MG63 (cell line): ENCODE measurements at regions not wholly inside any gene's neighbourhood (a gene's known extent, or its start where the extent isn't known, plus 50 kb on each side); places are given as distances from the start of the nearest gene placed in this dataset.

Experiments
- DNase-seq: peaks from one replicate; pipeline ENCODE4 v3.0.0-alpha.2; 2020
- H3K27me3 ChIP-seq: fragments of 250-450 bp; sonication (Bioruptor Pico); 2 replicates; pipeline ENCODE4 v1.5.1; 2020; ENCODE audit warnings: mild to moderate bottlenecking, moderate library complexity
- H3K36me3 ChIP-seq: fragments of 250-450 bp; sonication (Bioruptor Pico); 2 replicates; pipeline ENCODE4 v1.5.1; 2020; ENCODE audit warnings: mild to moderate bottlenecking, moderate library complexity
- H3K4me3 ChIP-seq: fragments of 250-450 bp; sonication (Bioruptor Pico); 2 replicates; pipeline ENCODE4 v1.5.1; 2020; ENCODE audit warnings: mild to moderate bottlenecking, moderate library complexity
- H3K9me3 ChIP-seq: fragments of 250-450 bp; sonication (Bioruptor Pico); 2 replicates; pipeline ENCODE4 v1.5.1; 2020; ENCODE audit warnings: mild to moderate bottlenecking, moderate library complexity

- no peaks in the 10 kb centered on the region for H3K36me3 ChIP-seq
- DNase-seq, result no peak
- no peak overlapping the region for H3K4me3 ChIP-seq
- H3K9me3 ChIP-seq, result no peaks in the 10 kb centered on the region
- no peaks in the 10 kb centered on the region for H3K27me3 ChIP-seq
These were observed 385.3 kb downstream of the EPM2A start for GRCh38 chr6:145349950-145350510.

GRCh38 chr6:145350928-145351327, 384.4 kb downstream of the EPM2A start:
- H3K4me3 ChIP-seq, result no peak overlapping the region

GRCh38 chr6:145352382-145353080, 382.8 kb downstream of the EPM2A start:
- DNase-seq, result no peak
- H3K4me3 ChIP-seq, result no peak overlapping the region
- no peaks in the 10 kb centered on the region for H3K36me3 ChIP-seq
- no peaks in the 10 kb centered on the region for H3K27me3 ChIP-seq
- no peaks in the 10 kb centered on the region for H3K9me3 ChIP-seq

More at GRCh38 chr6:145350928-145351327, 384.4 kb downstream of the EPM2A start:
- Histone ChIP-seq H3K9me3 (no peaks in the 10 kb centered on the region), H3K27me3 (no peaks in the 10 kb centered on the region), H3K36me3 (no peaks in the 10 kb centered on the region)
- DNase-seq, result no peak

GRCh38 chr6:145360865-145361264, 374.5 kb downstream of the EPM2A start:
- Histone ChIP-seq H3K4me3 (no peak overlapping the region), H3K9me3 (no peaks in the 10 kb centered on the region), H3K27me3 (no peaks in the 10 kb centered on the region), H3K36me3 (no peaks in the 10 kb centered on the region)
- DNase-seq, result no peak

- Histone ChIP-seq H3K27me3 (no peaks in the 10 kb centered on the region), H3K4me3 (no peak overlapping the region), H3K36me3 (no peaks in the 10 kb centered on the region), H3K9me3 (no peaks in the 10 kb centered on the region)
- no peak for DNase-seq
These were observed 368.2 kb downstream of the EPM2A start for GRCh38 chr6:145367149-145367548.

- DNase-seq, result no peak
- no peaks in the 10 kb centered on the region for H3K9me3 ChIP-seq
- no peaks in the 10 kb centered on the region for H3K27me3 ChIP-seq
- H3K36me3 ChIP-seq, result no peaks in the 10 kb centered on the region
- H3K4me3 ChIP-seq, result no peak overlapping the region
These were observed 367.2 kb downstream of the EPM2A start for GRCh38 chr6:145368075-145368474.

GRCh38 chr6:145370559-145370958, 364.8 kb downstream of the EPM2A start:
- Histone ChIP-seq H3K4me3 (no peak overlapping the region), H3K36me3 (no peaks in the 10 kb centered on the region), H3K27me3 (no peaks in the 10 kb centered on the region), H3K9me3 (no peaks in the 10 kb centered on the region)
- DNase-seq, result no peak

GRCh38 chr6:145372671-145373151, 362.6 kb downstream of the EPM2A start:
- Histone ChIP-seq H3K36me3 (no peaks in the 10 kb centered on the region), H3K9me3 (peaks cover 2% of the 10 kb centered on the region; the same call in 1 of the 2 replicates), H3K4me3 (no peak overlapping the region), H3K27me3 (no peaks in the 10 kb centered on the region)
- no peak for DNase-seq

- no peak overlapping the region for H3K4me3 ChIP-seq
- DNase-seq, result no peak
- H3K9me3 ChIP-seq, result peaks cover 2% of the 10 kb centered on the region; the same call in 1 of the 2 replicates
- H3K27me3 ChIP-seq, result no peaks in the 10 kb centered on the region
- no peaks in the 10 kb centered on the region for H3K36me3 ChIP-seq
These were observed 361.5 kb downstream of the EPM2A start for GRCh38 chr6:145373826-145374225.

GRCh38 chr6:145374570-145374969, 360.8 kb downstream of the EPM2A start:
- Histone ChIP-seq H3K27me3 (no peaks in the 10 kb centered on the region), H3K36me3 (no peaks in the 10 kb centered on the region), H3K4me3 (no peak overlapping the region), H3K9me3 (peaks cover 2% of the 10 kb centered on the region; the same call in 1 of the 2 replicates)
- DNase-seq, result no peak

- Histone ChIP-seq H3K36me3 (no peaks in the 10 kb centered on the region), H3K27me3 (no peaks in the 10 kb centered on the region), H3K4me3 (no peak overlapping the region), H3K9me3 (peaks cover 2% of the 10 kb centered on the region; the same call in 1 of the 2 replicates)
- DNase-seq, result no peak
These were observed 359.8 kb downstream of the EPM2A start for GRCh38 chr6:145375502-145375901.

GRCh38 chr6:145380186-145380585, 355.1 kb downstream of the EPM2A start:
- Histone ChIP-seq H3K4me3 (no peak overlapping the region), H3K27me3 (no peaks in the 10 kb centered on the region), H3K36me3 (no peaks in the 10 kb centered on the region), H3K9me3 (peaks cover 2% of the 10 kb centered on the region; the same call in 1 of the 2 replicates)
- DNase-seq, result no peak

GRCh38 chr6:145381941-145382340, 353.4 kb downstream of the EPM2A start:
- no peaks in the 10 kb centered on the region for H3K27me3 ChIP-seq
- no peaks in the 10 kb centered on the region for H3K36me3 ChIP-seq
- peaks cover 2% of the 10 kb centered on the region; the same call in 1 of the 2 replicates for H3K9me3 ChIP-seq
- no peak overlapping the region for H3K4me3 ChIP-seq
- DNase-seq, result no peak

GRCh38 chr6:145383428-145383827, 351.9 kb downstream of the EPM2A start:
- no peak overlapping the region for H3K4me3 ChIP-seq
- H3K9me3 ChIP-seq, result no peaks in the 10 kb centered on the region
- DNase-seq, result no peak
- no peaks in the 10 kb centered on the region for H3K36me3 ChIP-seq
- H3K27me3 ChIP-seq, result no peaks in the 10 kb centered on the region

GRCh38 chr6:145384503-145384902, 350.8 kb downstream of the EPM2A start:
- Histone ChIP-seq H3K36me3 (no peaks in the 10 kb centered on the region), H3K9me3 (no peaks in the 10 kb centered on the region)

GRCh38 chr6:145396499-145396898, 338.8 kb downstream of the EPM2A start:
- H3K4me3 ChIP-seq, result no peak overlapping the region
- H3K27me3 ChIP-seq, result no peaks in the 10 kb centered on the region
- no peaks in the 10 kb centered on the region for H3K9me3 ChIP-seq

More at GRCh38 chr6:145384503-145384902, 350.8 kb downstream of the EPM2A start:
- no peak for DNase-seq
- no peak overlapping the region for H3K4me3 ChIP-seq
- no peaks in the 10 kb centered on the region for H3K27me3 ChIP-seq

GRCh38 chr6:145400508-145400907, 334.8 kb downstream of the EPM2A start:
- no peaks in the 10 kb centered on the region for H3K36me3 ChIP-seq
- no peaks in the 10 kb centered on the region for H3K9me3 ChIP-seq
- DNase-seq, result no peak
- no peaks in the 10 kb centered on the region for H3K27me3 ChIP-seq
- no peak overlapping the region for H3K4me3 ChIP-seq

More at GRCh38 chr6:145396499-145396898, 338.8 kb downstream of the EPM2A start:
- no peak for DNase-seq
- H3K36me3 ChIP-seq, result no peaks in the 10 kb centered on the region
